ENCODE measurements at regions not wholly inside any gene's neighbourhood (a gene's known extent, or its start where the extent isn't known, plus 50 kb on each side); places are given as distances from the start of the nearest gene placed in this dataset.

DNA sequence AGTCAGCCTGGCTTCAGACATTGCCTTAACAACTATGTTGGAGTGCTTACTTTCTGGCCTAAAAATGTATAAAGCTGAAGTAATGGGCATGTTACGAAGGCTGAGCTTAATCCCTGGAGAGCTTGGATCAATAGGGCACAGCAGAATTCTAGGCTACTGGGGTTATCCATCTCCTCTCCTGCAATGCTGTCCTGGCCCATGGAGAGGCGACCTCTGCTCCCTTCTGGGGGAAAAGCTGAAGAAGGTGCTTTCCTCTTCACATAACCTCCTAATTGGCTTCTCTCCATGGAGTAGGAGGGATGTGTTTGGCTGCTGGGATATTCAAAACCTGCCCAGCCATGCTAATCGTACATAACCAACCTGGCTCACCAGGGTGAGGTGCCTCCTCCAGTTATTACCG, 403.5 kb downstream of the DMRT2 start:
- TF ChIP-seq, protein P1, sequence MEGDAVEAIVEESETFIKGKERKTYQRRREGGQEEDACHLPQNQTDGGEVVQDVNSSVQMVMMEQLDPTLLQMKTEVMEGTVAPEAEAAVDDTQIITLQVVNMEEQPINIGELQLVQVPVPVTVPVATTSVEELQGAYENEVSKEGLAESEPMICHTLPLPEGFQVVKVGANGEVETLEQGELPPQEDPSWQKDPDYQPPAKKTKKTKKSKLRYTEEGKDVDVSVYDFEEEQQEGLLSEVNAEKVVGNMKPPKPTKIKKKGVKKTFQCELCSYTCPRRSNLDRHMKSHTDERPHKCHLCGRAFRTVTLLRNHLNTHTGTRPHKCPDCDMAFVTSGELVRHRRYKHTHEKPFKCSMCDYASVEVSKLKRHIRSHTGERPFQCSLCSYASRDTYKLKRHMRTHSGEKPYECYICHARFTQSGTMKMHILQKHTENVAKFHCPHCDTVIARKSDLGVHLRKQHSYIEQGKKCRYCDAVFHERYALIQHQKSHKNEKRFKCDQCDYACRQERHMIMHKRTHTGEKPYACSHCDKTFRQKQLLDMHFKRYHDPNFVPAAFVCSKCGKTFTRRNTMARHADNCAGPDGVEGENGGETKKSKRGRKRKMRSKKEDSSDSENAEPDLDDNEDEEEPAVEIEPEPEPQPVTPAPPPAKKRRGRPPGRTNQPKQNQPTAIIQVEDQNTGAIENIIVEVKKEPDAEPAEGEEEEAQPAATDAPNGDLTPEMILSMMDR (IDR thresholded peaks at IDR 0.05; ENCODE audit: low read depth, low read length, missing control alignments): no peak
- no peak overlapping the region for H3K4me3 ChIP-seq (replicated peaks; ENCODE audit: low read depth, low read length)
- no peak for DNase-seq (ENCODE audit: extremely low read depth, low read depth)

DNA sequence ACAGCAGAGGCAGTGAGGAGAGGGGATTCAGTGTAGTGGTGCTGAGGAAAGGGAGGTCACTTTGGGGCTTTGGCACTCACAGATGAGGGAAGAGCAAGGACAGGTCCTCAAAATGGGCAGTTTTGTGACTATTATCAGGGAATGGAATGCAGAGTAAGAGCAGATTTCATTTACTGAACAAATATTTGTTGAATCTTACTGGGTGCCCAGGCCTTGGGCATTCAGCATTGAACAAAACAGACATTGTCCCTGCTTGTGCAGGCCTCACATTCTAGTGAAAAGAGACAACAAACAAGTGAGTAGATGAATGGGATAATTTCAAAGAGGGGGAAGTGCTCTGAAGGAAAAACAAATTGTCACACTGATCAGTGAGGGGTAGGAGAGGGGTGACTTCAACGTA, 404.1 kb downstream of the DMRT2 start:
- H3K4me3 ChIP-seq (replicated peaks; ENCODE audit: low read depth, low read length): no peak overlapping the region
- TF ChIP-seq, protein P1 (IDR thresholded peaks at IDR 0.05; ENCODE audit: low read depth, low read length, missing control alignments): no peak
- DNase-seq (ENCODE audit: extremely low read depth, low read depth): no peak

DNA sequence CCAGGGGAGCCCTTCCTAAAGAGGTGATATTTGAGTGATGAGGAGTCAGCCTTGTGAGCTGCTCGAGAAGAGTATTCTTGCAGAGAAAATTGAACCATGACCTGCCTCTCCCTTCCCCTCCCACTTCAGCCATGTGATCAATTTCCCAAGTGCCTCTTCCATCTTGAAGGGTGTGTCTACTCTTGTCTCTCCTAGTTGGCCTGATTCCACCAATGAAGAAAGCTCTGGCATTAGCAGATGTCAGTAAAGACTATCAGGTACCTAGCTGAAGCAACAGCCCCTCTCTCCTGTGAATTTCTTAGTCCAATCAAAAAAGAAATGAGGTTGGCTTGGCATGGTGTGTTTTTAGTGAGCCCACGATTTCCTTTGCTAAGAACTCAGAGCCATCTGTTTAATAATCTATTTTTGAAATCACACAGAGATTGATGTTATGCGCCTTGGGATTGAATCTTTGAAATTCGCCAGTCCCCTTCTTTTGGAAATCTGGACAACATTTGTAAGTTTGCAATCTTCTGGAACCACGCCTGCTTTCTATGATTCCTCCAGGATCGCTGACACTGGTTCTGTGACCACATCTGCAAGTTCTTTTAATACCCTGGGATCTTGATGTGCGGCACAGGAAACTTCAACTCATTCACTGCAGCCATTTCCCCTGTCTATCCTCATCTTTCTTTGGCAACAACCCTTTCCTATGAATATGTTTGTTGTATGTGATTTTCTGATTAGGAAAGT, 404.6 kb downstream of the DMRT2 start:
- DNase-seq (ENCODE audit: extremely low read depth, low read depth): no peak
- no peak overlapping the region for H3K4me3 ChIP-seq (replicated peaks; ENCODE audit: low read depth, low read length)
- TF ChIP-seq, protein P1 (IDR thresholded peaks at IDR 0.05; ENCODE audit: low read depth, low read length, missing control alignments): no peak

DNA sequence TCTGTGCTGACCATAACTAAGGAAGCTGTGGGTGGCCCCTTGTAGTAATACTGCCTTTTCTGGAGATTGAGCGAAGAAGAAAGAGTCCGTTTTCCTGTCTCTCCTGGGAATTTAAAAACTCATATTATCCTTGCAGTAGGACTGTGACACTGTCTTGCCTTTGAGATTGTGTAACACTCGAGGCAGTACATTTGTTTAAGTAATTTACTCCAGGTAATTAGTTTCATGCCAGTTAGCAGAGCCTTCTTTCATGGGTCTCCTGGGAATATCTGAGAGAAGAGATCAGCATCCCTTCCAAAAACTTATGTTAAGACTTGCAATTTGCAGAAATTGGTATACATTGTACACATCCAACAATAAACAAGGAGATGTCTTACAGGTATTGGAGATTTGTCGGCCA, 405.6 kb downstream of the DMRT2 start:
- TF ChIP-seq, protein P1 (IDR thresholded peaks at IDR 0.05; ENCODE audit: low read depth, low read length, missing control alignments): no peak
- H3K4me3 ChIP-seq (replicated peaks; ENCODE audit: low read depth, low read length): no peak overlapping the region
- DNase-seq (ENCODE audit: extremely low read depth, low read depth): no peak

DNA sequence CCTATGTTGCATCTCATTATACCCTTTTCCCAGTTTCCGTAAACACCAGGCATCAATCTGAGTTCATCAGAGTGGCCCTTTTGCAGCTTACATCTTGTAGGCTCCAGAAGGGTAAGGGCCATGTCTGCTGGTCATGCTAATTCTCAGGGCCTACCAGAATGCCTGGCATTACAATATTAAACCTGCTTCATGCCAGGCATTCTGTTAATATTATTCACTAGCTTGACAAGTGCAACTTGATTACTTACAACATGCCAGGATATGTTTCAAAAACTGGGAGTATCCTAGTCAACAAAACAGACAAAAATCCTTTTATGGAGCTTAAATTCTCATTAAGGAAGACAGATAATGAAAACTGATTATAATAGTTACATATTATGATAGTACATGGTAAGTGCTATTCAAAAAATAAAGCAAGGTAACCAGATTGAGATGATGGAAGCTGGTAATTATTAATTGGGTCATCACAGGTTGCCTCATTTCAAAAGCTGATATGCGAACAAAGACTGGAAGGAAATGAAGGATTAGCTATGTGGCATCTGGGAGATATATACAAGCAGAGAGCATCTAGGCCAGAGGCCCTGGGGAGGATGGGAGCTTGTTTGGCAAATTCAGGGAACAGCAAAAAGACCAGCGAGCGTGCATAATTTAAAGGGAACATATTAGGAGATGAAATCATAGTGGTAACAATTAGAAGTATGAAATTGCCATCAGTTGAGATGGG, 406.3 kb downstream of the DMRT2 start:
- TF ChIP-seq, protein P1 (IDR thresholded peaks at IDR 0.05; ENCODE audit: low read depth, low read length, missing control alignments): no peak
- no peak overlapping the region for H3K4me3 ChIP-seq (replicated peaks; ENCODE audit: low read depth, low read length)
- no peak for DNase-seq (ENCODE audit: extremely low read depth, low read depth)

DNA sequence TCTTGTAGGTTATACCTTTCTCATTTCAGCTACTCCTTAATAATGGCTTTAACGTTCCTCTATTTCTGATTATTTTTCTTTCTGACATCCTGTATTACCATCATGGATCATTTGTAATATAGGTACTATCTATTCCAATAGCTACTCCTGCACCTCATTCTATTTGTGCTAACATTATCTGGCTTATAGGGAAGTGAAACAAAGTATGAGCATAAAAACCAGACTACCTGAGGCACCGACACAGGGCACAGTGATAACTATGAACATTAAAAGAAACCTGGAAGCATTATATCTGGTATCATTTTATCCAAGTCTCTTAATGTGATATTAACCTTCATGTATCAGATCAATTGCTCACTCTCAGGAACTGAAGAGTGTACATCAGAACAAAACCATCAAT, 407.3 kb downstream of the DMRT2 start:
- DNase-seq (ENCODE audit: extremely low read depth, low read depth): no peak
- TF ChIP-seq, protein P1 (IDR thresholded peaks at IDR 0.05; ENCODE audit: low read depth, low read length, missing control alignments): no peak
- no peak overlapping the region for H3K4me3 ChIP-seq (replicated peaks; ENCODE audit: low read depth, low read length)
